ENCODE measurements at regions not wholly inside any gene's neighbourhood (a gene's known extent, or its start where the extent isn't known, plus 50 kb on each side); places are given as distances from the start of the nearest gene placed in this dataset.

DNA sequence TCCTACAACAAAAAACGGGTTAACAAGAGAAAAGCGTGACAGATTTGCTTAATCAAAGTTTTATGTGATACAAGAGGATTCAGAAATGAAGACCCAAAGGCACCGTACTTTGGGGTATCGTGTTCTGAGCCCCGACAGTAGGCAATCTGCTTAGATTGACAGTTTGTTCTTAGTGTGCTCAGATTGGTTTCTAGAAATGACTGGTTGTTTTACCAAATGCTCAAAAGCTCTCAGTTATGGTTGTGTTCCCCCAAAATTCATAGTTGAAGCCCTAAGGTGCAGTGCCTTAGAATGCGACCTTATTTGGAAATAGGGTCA is 102.7 kb downstream of the RASSF10 start:
- no peak overlapping the region for H3K4me3 ChIP-seq (ENCODE audit: insufficient read depth, low read depth, low read length)
- intact Hi-C loops (cut with micrococcal nuclease), result no loop called here
- H3K4me2 ChIP-seq (ENCODE audit: low read depth, low read length), result no peak overlapping the region
- no peak overlapping the region for H2BK120ac ChIP-seq (ENCODE audit: low read depth, low read length)
- H3K4me1 ChIP-seq (ENCODE audit: control insufficient read depth, insufficient read depth, low read length), result no peaks in the 10 kb centered on the region
- 60% methylated on average over 1 of the region's 6 CpGs; no CpG with 5 or more reads in 1 of the 2 experiments for WGBS, 2 experiments (ENCODE audit: extremely low coverage in 2 of 2, insufficient read length in 1 of 2)
- no peak overlapping the region for H2AFZ ChIP-seq (replicated peaks; ENCODE audit: low read length, poor library complexity)
- no TSS peak for BruUV-seq (replicated peaks)
- no peak overlapping the region for H4K8ac ChIP-seq (ENCODE audit: low read depth in 2 of 2, low read length in 2 of 2)
- no peak overlapping the region for H3K18ac ChIP-seq (ENCODE audit: low read depth, low read length)
- H3K27ac ChIP-seq (ENCODE audit: insufficient read depth, low read length), result no peak overlapping the region
- peaks cover 6% of the 10 kb centered on the region for H3K27me3 ChIP-seq (ENCODE audit: control insufficient read depth, insufficient read depth, low read length)
- no peak overlapping the region for H2BK20ac ChIP-seq (ENCODE audit: low read depth, low read length)
- no peak overlapping the region for H3K23ac ChIP-seq (ENCODE audit: low read depth, low read length)
- H3K56ac ChIP-seq (ENCODE audit: extremely low read depth, insufficient read depth, low read length), result no peak overlapping the region
- no peak for ATAC-seq (ENCODE audit: low read depth)
- H2AK9ac ChIP-seq (replicated peaks; ENCODE audit: low read depth, low read length, poor library complexity), result no peak overlapping the region
- dilution Hi-C loops (cut with HindIII; ENCODE audit: low sequenced_read_pairs, unreplicated experiment), result no loop called here
- H2BK15ac ChIP-seq (ENCODE audit: low read depth, low read length), result no peak overlapping the region
- H3K9me3 ChIP-seq (ENCODE audit: control insufficient read depth, insufficient read depth, low read length), result no peaks in the 10 kb centered on the region
- H3K9ac ChIP-seq (ENCODE audit: low read depth, low read length), result no peak overlapping the region
- TF ChIP-seq ELK1 (IDR thresholded peaks at IDR 0.05; ENCODE audit: borderline replicate concordance, low read depth, low read length) (no peak), SMC3 (IDR thresholded peaks at IDR 0.05; ENCODE audit: low read depth, low read length) (no peak), RAD21 (IDR thresholded peaks at IDR 0.05; ENCODE audit: low read length) (no peak), RFX5 (IDR thresholded peaks at IDR 0.05; ENCODE audit: low read depth, low read length) (no peak), FOS (IDR thresholded peaks at IDR 0.05; ENCODE audit: low read depth, low read length) (no peak), BHLHE40 (IDR thresholded peaks at IDR 0.05; ENCODE audit: low read depth, low read length) (no peak), CTCF (conservative IDR thresholded peaks at IDR 0.05; ENCODE audit: low read depth, low read length) (no peak), MAFK (IDR thresholded peaks at IDR 0.05; ENCODE audit: low read depth, low read length) (no peak), NFE2L2 (IDR thresholded peaks at IDR 0.05; ENCODE audit: low read depth, low read length) (no peak)
- CTCF ChIA-PET, result no interaction called here
- H4K5ac ChIP-seq (ENCODE audit: low read depth, low read length), result no peak overlapping the region
- no peak overlapping the region for H2BK5ac ChIP-seq (ENCODE audit: low read depth, low read length, poor library complexity, severe bottlenecking)
- H3K9me1 ChIP-seq (ENCODE audit: insufficient read depth, low read length), result no peaks in the 10 kb centered on the region
- no peaks in the 10 kb centered on the region for H4K20me1 ChIP-seq (ENCODE audit: insufficient read depth, low read length)
- H3K14ac ChIP-seq (replicated peaks; ENCODE audit: low read depth, low read length), result no peak overlapping the region
- H3K79me1 ChIP-seq (ENCODE audit: low read depth in 1 of 2, low read length in 2 of 2), result no peaks in the 10 kb centered on the region
- no peak overlapping the region for H3K4ac ChIP-seq (ENCODE audit: low read depth, low read length)
- H4K91ac ChIP-seq (ENCODE audit: insufficient read depth, low read depth, low read length), result no peak overlapping the region
- no peak overlapping the region for H2AK5ac ChIP-seq (ENCODE audit: low read depth, low read length)
- in situ Hi-C loops (cut with MboI; ENCODE audit: low sequenced_read_pairs), result no loop called here
- POLR2A ChIA-PET (ENCODE audit: unreplicated experiment), result no interaction called here
- DNase-seq, result no peak
- H3K36me3 ChIP-seq (ENCODE audit: control insufficient read depth, insufficient read depth, low read length), result no peaks in the 10 kb centered on the region

All from IMR-90 (cell line).